Osteoblast (primary cell): ENCODE measurements at regions not wholly inside any gene's neighbourhood (a gene's known extent, or its start where the extent isn't known, plus 50 kb on each side); places are given as distances from the start of the nearest gene placed in this dataset.

Experiments used
- DNase-seq: peaks from one replicate; pipeline ENCODE4 v3.0.0; 2011; ENCODE audit warnings: low spot score, mixed read lengths; ENCODE audit not compliant: insufficient read length; ENCODE audit errors: missing footprints
- H2AFZ ChIP-seq: 2 replicates; pipeline ENCODE4 v1.6.0; 2011; ENCODE audit warnings: mild to moderate bottlenecking, low read length
- H3K27ac ChIP-seq: 2 replicates; pipeline ENCODE4 v1.5.1; 2011; ENCODE audit warnings: mild to moderate bottlenecking, low read depth, low read length, moderate library complexity
- H3K27me3 ChIP-seq: 2 replicates; pipeline ENCODE4 v1.6.0; 2012; ENCODE audit warnings: mild to moderate bottlenecking, control low read depth, inconsistent platforms, low read length, moderate library complexity; ENCODE audit not compliant: insufficient read depth
- H3K36me3 ChIP-seq: 2 replicates; pipeline ENCODE4 v1.5.1; 2011; ENCODE audit warnings: mild to moderate bottlenecking, low read length, control low read depth, moderate library complexity; ENCODE audit not compliant: insufficient read depth
- H3K4me1 ChIP-seq: 2 replicates; pipeline ENCODE4 v1.5.1; 2011; ENCODE audit warnings: mild to moderate bottlenecking, low read length, control low read depth, moderate library complexity; ENCODE audit not compliant: insufficient read depth
- H3K4me2 ChIP-seq: 2 replicates; pipeline ENCODE4 v1.6.0; 2011; ENCODE audit warnings: mild to moderate bottlenecking, low read length; ENCODE audit not compliant: insufficient read depth
- H3K4me3 ChIP-seq: fragments of 200-600 bp; sonication (generic); 3 replicates; pipeline ENCODE4 v1.5.1; 2012; ENCODE audit warnings: mild to moderate bottlenecking, low read length, inconsistent platforms; ENCODE audit not compliant: insufficient read depth
- H3K79me2 ChIP-seq: 2 replicates; pipeline ENCODE4 v1.6.0; 2012; ENCODE audit warnings: mild to moderate bottlenecking, low read length, control low read depth, inconsistent platforms; ENCODE audit not compliant: insufficient read depth
- H3K9me3 ChIP-seq: 2 replicates; pipeline ENCODE4 v1.5.1; 2011; ENCODE audit warnings: low read depth, low read length, control low read depth
- H4K20me1 ChIP-seq: 2 replicates; pipeline ENCODE4 v1.6.0; 2012; ENCODE audit warnings: mild to moderate bottlenecking, low read length, control low read depth; ENCODE audit not compliant: insufficient read depth
- TF ChIP-seq, protein P1 (sequence below): IDR thresholded peaks from 2 replicates; pipeline ENCODE4 v1.5.1; 2011; ENCODE audit warnings: mild to moderate bottlenecking, low read depth, low read length, moderate library complexity; ENCODE audit errors: extremely low read depth

DNA sequence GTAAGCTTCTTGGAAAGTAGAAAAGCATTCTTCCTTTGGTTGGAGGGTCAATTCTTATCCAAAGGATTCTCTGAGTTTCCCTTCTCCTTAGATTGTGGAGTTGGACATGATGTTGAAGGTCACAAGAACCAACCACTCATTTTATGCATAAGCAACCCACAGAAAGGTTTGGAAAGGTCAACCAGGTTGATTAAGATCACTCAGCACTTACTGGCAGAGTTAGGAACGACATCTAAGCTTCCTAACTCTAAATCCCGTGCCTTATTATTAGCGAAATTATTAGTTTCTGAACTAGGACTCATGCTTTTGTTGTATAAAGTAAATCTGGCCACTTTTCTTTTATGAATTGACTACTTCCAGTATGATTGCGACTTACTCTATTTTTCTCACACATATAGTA, 137.0 kb upstream of the MINDY3 start:
- H2AFZ ChIP-seq = no peak overlapping the region
- no peak overlapping the region for H3K4me2 ChIP-seq
- TF ChIP-seq, protein P1, sequence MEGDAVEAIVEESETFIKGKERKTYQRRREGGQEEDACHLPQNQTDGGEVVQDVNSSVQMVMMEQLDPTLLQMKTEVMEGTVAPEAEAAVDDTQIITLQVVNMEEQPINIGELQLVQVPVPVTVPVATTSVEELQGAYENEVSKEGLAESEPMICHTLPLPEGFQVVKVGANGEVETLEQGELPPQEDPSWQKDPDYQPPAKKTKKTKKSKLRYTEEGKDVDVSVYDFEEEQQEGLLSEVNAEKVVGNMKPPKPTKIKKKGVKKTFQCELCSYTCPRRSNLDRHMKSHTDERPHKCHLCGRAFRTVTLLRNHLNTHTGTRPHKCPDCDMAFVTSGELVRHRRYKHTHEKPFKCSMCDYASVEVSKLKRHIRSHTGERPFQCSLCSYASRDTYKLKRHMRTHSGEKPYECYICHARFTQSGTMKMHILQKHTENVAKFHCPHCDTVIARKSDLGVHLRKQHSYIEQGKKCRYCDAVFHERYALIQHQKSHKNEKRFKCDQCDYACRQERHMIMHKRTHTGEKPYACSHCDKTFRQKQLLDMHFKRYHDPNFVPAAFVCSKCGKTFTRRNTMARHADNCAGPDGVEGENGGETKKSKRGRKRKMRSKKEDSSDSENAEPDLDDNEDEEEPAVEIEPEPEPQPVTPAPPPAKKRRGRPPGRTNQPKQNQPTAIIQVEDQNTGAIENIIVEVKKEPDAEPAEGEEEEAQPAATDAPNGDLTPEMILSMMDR = no peak
- no peak overlapping the region for H3K4me3 ChIP-seq
- H3K36me3 ChIP-seq = no peaks in the 10 kb centered on the region
- no peaks in the 10 kb centered on the region for H3K4me1 ChIP-seq
- H4K20me1 ChIP-seq = no peaks in the 10 kb centered on the region
- H3K27ac ChIP-seq = no peak overlapping the region
- H3K27me3 ChIP-seq = no peaks in the 10 kb centered on the region
- no peaks in the 10 kb centered on the region for H3K9me3 ChIP-seq
- no peaks in the 10 kb centered on the region for H3K79me2 ChIP-seq
- no peak for DNase-seq

DNA sequence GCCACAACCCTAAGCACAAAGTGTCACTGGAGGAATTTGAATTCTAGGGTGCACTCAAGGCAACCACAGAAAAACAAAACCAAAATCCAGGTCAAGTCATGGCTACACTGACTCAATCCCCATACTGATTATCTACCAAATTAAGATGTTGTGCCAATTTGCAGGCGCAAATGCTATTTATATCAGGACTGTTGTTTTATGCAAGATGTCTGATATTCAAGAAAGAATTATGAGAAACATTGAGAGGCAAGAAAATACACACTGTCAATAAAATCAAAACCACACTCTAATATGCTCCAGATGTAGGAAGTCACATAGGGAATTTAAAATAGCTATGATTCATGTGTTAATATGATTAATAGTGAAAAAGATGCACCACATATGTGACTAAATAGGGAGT, 141.3 kb upstream of the MINDY3 start:
- TF ChIP-seq, protein P1 = no peak
- Histone ChIP-seq H3K36me3 (no peaks in the 10 kb centered on the region), H3K4me1 (no peaks in the 10 kb centered on the region), H3K4me2 (no peak overlapping the region), H3K27me3 (no peaks in the 10 kb centered on the region), H3K9me3 (no peaks in the 10 kb centered on the region), H3K4me3 (no peak overlapping the region), H4K20me1 (no peaks in the 10 kb centered on the region), H3K79me2 (no peaks in the 10 kb centered on the region), H2AFZ (no peak overlapping the region), H3K27ac (no peak overlapping the region)
- no peak for DNase-seq

DNA sequence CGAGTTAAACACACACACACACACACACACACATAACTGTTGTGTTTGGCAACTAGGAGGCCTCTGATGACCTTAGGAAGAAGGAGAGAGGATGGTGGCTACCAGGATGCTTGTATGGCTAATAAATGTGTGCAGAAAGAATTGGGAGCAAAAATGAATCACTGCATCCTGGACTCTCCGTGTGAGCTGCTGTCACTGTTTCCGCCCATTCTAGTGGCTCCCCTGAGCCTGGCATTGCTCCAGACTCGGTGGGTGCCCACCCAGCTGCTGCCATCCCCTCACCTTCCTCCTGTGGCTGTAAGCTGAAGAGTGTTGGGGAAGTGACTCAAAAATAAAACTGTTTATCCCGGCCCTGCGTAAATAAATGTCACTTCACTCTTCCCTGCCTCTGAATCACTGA, 149.5 kb upstream of the MINDY3 start:
- H3K9me3 ChIP-seq = no peaks in the 10 kb centered on the region
- TF ChIP-seq, protein P1 = no peak
- no peaks in the 10 kb centered on the region for H3K4me1 ChIP-seq
- no peaks in the 10 kb centered on the region for H3K27me3 ChIP-seq
- no peaks in the 10 kb centered on the region for H3K36me3 ChIP-seq
- no peak overlapping the region for H3K4me2 ChIP-seq
- no peaks in the 10 kb centered on the region for H4K20me1 ChIP-seq
- no peak overlapping the region for H2AFZ ChIP-seq
- no peak for DNase-seq
- no peak overlapping the region for H3K27ac ChIP-seq
- no peak overlapping the region for H3K4me3 ChIP-seq
- no peaks in the 10 kb centered on the region for H3K79me2 ChIP-seq

DNA sequence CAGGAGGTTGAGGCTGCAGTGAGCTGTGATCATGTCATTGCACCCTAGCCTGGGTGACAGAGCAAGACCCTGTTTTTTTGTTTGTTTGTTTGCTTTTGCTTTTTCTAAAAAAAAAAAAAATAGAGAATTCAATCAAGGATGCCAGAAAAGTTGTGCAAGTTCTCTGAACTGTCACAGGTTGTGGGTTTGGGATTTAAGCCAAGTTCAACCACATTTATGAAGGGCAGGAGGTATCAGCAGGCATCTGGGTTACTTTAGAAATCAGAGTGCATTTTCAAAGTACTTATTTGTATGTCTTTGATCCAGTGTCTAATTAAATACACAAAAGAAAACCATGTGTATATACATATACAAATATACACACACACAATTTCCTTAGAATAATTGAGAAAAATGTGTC, 151.2 kb upstream of the MINDY3 start:
- Histone ChIP-seq H3K27ac (no peak overlapping the region), H3K27me3 (no peaks in the 10 kb centered on the region), H2AFZ (no peak overlapping the region), H3K9me3 (no peaks in the 10 kb centered on the region), H3K36me3 (no peaks in the 10 kb centered on the region), H4K20me1 (no peaks in the 10 kb centered on the region), H3K4me3 (no peak overlapping the region), H3K4me1 (no peaks in the 10 kb centered on the region), H3K79me2 (no peaks in the 10 kb centered on the region), H3K4me2 (no peak overlapping the region)
- TF ChIP-seq, protein P1 = no peak
- DNase-seq = no peak
